HTR-8/SVneo (cell line): ENCODE measurements at regions not wholly inside any gene's neighbourhood (a gene's known extent, or its start where the extent isn't known, plus 50 kb on each side); places are given as distances from the start of the nearest gene placed in this dataset.
"Not testable (repeated sequence)": the region's sequence is repeated elsewhere in the genome, so short reads cannot be mapped to it uniquely, and the experiment has no call there.

Experiments used
- DNase-seq: peaks from one replicate; pipeline ENCODE4 v3.0.0; 2011; ENCODE audit warnings: low spot score, mixed read lengths; ENCODE audit not compliant: insufficient read length
- FAIRE-seq: peaks from 2 replicates; lab custom pipeline; 2011; peaks lifted over from hg19 to GRCh38; lab: Jason Lieb, UNC

DNA sequence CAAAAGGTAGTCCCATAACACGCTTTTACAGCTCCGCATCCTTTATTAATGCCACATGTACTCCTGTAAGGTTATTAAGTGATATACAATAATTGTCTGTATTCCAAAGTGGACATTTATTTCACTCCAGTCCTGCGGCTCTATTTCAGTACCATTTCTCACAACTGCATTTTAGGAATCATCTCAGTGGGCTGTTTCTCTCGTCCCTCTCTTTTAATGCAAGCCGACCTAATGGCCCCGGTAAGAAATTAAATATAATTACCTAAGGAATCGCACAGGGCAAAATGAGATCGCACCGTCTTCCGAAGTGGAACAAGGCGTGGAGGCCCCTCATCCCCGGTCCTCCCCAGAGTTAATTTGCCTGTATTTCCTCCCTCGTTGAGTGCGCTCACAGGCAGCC, 216.5 kb downstream of the RAB11FIP2 start:
- DNase-seq (no peak), FAIRE-seq (no peak)

DNA sequence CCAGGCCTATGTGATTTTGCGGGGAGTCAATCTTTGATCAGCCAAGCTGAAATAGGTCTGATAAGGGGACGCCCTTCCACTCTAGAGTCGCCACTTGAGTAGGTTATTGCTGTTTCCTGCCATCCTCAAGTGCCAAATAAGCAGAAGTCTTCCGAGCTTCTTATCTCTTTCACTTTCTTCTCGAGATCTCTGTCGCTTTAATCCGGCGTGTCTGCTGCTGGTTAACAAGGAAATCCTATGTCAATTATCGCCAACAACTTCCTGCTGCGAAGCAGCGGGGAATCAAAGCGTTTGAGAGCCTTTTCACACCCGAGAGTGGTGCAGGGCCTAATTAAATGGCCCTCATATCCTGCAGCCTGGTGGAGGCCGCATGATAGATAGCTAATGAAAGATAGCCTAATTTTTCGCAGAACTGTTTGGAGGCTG, 215.9 kb downstream of the RAB11FIP2 start:
- FAIRE-seq: no peak
- DNase-seq: no peak

DNA sequence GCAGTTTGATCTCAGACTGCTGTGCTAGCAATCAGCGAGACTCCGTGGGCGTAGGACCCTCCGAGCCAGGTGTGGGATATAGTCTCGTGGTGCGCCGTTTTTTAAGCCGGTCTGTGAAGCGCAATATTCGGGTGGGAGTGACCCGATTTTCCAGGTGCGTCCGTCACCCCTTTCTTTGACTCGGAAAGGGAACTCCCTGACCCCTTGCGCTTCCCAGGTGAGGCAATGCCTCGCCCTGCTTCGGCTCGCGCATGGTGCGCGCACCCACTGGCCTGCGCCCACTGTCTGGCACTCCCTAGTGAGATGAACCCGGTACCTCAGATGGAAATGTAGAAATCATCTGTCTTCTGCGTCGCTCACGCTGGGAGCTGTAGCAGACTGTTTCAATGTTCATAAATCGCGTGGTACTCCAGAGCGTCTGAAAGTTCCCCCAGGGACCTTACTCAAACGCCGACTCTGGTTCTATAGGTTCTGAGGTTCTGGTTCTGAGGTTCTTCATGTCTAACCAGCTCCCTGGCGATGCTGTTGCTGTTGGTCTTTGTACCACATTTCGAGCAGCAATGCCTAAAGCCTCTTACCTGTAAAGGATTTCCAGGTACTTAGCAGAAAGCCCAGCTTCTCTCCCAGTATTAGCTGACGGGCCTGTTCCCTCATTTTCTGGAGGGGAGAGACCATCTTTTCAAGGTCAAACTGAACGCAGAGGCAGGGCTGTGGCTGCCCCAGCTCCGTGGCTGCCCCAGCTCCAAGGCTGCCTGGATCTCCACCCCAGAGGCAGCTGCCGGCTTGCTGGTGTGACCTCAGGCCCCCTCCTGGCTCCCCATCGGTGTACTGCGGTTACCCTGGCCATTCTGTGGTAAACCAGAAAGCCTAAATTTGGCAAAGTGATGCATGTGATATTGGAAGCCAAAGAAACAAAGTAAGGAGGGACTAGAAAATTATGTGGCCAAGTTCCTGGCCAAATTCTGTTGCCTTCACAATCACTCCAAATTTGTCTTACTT, 207.9 kb downstream of the RAB11FIP2 start:
- not testable (repeated sequence) for DNase-seq, FAIRE-seq

DNA sequence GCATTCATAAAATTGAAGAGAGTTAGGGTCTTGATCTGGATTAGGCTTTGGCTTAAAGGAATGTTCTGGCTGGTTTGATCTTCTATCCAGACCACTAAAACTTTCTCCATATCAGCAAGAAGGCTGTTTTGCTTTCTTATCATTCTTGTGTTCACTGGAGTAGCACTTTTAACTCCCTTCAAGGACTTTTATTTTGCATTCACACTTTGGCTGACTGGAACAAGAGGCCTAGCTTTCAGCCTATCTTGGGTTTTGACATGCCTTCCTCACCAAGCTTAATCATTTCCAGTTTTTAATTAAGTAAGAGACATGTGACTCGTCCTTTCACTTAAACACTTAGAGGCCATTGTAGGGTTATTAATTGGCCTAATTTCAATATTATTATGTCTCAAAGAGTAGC, 190.3 kb downstream of the RAB11FIP2 start:
- FAIRE-seq, DNase-seq: not testable (repeated sequence)

DNA sequence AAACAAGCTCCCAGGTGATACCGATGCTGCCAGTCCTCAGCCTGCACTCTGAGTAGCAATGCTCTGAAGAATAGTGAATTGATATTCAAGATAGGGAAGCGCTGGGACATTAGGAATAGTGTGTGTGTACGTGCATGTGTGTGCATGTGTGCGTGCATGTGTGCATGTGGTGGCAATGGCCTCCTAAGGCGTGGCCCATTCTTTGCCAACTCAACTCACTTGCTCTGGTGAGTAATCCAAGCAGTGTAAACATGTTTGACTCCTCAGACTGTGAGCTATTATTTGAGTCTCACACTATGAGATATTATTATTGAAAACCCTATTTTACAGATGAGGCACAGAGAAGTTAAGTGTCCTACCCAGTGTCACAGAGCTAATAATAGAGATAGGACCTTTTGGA, 186.6 kb downstream of the RAB11FIP2 start:
- FAIRE-seq (no peak), DNase-seq (no peak)

DNA sequence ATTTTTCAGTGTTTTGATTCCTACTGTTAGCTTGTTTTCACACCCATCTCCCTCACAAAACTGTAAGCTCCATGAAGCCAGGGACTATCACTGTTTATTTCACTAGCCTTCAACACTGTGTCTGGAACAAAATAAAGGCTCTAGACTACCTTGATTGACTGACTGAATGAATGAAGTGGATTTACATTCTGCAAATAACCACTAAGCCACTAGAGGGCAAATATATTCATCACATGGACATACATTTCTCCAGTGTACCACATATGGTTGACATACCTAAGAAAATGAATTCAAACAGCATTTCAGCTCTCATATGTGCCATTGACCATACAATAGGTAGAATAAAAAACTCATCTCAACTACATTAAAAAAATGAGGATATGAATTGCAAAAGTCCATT, 185.9 kb downstream of the RAB11FIP2 start:
- no peak for DNase-seq

DNA sequence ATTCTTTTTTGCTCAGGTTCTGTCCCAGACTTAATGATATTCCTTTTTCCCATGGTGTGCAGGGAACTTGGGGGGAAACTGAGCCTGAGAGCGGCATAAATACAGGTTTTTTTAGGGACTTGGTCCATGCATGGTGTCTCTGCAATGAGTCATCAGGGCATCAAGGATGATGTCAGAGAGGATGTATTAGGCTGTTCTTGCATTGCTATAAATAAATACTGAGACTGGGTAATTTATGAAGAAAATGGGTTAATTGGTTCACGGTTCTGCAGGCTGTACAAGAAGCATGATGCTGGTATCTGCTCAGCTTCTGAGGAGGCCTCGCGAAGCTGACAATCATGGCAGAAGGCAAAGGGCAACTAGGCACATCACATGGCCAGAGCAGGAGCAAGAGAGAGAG, 185.4 kb downstream of the RAB11FIP2 start:
- FAIRE-seq: no peak
- no peak for DNase-seq

More for the DNA sequence above, 185.9 kb downstream of the RAB11FIP2 start:
- no peak for FAIRE-seq

DNA sequence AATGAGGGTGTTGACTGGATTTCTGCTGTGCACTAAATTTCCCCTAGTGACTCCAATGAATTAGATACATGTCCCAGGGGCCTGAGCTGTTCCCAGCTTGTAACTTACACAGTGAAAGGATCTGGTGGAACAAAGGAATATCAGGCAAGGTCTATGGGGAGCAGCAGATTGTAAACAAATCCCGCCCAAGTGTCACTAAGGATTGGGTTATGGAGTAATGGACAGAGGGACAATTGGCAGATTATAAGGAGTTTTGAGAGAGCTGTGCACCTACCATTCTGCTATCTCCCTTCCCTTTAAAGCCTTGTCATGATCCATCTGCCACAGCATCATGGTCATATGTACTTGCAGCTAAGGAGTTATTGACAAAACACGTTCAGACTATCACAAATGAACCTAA, 183.0 kb downstream of the RAB11FIP2 start:
- DNase-seq: no peak
- no peak for FAIRE-seq

DNA sequence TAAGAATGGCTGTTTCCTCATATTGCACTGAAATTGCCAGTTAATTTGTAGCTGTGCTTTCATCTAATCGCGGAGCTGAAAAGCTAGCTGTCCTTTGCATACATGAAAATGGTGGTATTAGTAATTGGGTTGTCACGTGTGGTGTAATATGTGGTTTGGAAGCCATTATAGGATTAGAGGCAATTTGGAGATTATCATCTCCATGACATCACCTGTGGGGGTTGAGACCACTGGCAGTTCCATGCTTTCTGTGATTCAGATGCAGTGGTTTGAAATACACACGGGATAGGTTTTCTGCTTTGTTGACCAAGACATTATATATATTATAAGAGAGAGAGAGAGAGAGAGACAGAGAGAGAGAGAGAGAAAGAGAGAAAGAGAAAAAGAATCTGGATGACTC, 180.8 kb downstream of the RAB11FIP2 start:
- DNase-seq: no peak
- FAIRE-seq: no peak

DNA sequence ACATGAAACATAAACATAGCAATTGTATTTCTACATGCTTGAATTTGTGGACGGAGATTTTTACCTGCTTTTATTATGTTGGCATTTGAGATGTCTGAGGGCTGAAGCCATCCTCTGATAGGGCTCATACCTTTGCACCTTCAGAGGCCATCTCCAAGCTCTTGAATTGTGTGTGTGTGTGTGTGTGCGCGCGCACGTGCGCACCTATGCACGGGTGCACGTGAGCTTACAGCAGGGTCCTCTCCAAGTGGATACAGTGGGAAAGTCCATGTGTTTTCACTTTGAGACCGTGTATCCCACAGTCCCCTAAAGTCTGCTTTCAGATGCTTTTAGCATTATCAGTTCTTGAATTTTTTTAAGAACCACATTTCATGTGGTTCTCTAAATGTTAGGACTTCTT, 178.6 kb downstream of the RAB11FIP2 start:
- DNase-seq (no peak), FAIRE-seq (no peak)

DNA sequence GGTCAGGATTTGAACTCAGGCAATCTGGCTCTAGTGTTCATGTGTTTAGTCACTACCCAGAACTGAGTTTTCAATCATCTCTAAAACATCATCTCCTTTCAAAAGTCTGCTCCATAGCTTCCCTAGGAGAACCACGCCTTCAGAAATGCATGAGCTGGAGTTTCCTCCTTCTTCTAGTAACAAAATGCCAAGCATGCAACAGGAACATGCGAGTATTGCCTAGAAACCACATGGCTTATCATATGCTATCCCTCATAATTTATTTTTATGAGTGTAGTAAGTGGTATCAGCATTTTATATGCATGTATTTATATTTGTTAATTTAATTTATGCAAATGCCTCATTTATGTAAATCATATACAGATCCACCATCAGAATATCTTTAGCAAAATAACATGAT, 170.9 kb downstream of the RAB11FIP2 start:
- FAIRE-seq: no peak

DNA sequence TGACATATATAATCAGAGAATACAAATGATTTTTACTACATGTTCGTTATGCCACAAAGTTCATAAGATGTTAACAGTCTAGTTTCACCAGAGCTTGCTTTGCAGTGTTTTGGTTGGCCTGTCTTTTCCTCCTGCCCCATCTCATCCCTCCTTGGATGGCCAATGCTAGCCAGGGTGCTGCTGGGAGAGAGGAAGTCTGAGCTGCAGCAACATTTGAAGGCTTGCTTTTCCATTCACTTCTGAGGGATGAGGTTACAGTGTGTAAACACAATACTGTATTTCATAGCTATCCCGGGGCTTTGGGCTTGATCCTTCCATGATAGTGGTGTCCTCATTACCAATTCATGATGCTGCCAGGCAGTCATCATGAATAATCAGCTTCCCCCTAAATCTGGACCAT, 170.5 kb downstream of the RAB11FIP2 start:
- no peak for DNase-seq
- no peak for FAIRE-seq

More for the DNA sequence above, 170.9 kb downstream of the RAB11FIP2 start:
- no peak for DNase-seq

DNA sequence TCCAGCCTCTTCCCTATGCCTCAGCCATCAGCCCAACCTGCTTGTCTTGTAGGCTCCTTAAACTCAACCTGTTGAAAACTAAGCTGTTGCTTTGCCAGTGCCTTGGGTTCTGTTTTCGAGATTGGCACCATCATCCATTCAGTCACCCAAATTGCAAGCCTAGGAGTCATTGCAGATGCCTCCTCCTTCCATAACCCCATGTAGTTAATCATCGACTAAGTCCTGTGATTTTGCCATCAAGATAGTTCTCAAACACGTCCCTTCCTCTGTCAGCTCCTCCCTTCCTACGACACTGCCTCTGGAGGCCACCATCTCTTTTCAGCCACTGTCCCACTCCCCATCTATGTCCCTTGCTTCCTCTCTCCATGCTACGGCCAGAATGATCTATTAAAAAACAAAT, 168.1 kb downstream of the RAB11FIP2 start:
- no peak for DNase-seq
- FAIRE-seq: no peak

DNA sequence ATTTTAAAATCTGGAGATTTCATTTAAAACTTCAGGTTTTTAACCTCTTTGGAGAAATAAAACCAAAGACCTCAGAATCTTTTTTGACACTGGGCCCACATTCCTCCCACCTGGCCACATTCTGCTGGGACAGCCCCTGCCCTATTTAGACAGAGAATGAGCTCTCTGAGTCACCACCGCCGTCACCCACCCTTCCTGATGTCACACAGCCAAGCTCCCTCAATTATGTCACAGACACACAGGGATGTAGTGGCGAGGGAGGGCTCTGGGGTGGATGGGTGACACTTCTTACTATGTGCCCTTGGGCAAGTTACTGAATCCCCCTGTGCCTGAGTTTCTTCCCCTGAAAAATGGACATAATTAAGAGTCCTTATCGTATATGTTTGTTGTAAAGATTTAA, 162.6 kb downstream of the RAB11FIP2 start:
- DNase-seq: no peak
- no peak for FAIRE-seq

DNA sequence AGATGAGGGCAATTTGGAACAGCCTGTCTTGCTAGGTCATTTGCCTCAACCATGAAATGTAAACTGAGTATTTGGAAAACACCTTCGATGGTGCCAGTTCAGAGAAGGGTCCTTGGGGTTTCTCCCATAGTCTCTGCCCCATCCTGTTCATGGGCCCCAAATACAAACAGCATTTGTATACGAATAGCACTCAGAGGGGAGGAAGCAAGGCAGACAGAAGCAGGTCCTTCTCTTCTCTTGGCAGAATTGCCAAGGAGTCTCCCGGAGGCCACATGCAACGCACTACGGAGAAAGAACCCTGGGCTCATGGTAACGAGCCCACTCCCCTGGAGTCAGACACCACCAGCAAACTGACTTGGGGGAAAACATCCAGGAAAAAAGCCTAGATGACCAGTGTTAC, 162.1 kb downstream of the RAB11FIP2 start:
- no peak for FAIRE-seq

DNA sequence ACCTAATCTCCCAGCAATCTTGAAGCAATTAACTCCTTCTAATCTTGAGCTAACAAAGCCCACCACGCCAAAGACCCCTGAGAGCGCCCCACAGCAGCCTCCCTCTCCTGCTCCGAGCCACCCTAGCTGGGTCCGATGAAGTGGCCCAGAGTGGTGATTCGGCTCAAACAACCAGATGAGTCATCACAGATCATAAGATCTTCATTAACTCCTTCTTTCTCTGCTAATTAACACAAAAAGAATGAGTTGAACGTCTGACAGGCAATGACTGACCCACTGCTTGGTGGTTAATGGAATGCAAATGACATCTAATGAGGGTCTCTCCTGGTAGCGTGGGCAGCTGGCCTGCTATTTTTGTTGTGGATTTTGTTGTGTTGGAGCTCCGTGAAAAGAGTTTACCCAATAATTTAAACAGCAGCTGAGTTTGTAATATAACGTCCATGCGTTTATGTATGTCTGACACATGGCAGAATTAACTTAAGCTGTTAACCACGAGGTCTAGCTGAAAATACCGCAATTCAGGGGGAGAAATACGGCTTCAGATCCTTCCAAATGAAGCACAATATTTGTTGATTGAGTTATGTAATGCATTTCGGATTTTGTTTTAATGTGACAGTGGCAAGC, 161.4 kb downstream of the RAB11FIP2 start:
- FAIRE-seq: no peak

More for the DNA sequence above, 162.1 kb downstream of the RAB11FIP2 start:
- DNase-seq: no peak

DNA sequence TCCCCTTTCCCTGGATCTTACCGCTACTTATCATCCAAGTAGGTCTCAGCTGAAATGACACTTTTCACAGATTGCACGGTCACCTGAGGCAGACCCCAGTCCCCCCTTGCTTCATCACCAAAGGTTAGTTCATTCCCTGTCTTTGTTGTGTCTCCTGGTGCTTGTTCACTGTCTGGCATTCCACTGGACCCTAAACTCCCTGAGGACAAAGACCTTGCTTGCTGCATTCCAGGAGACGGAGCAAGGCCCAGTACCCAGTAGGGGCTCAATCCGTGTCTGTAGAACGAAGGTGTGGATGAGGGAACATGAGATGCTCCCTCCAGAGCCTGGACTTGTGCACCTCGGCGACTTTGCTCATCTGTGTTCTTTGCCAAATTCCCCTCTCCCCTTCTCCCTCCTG, 160.0 kb downstream of the RAB11FIP2 start:
- DNase-seq (no peak), FAIRE-seq (no peak)

More for the DNA sequence above, 161.4 kb downstream of the RAB11FIP2 start:
- DNase-seq: no peak

DNA sequence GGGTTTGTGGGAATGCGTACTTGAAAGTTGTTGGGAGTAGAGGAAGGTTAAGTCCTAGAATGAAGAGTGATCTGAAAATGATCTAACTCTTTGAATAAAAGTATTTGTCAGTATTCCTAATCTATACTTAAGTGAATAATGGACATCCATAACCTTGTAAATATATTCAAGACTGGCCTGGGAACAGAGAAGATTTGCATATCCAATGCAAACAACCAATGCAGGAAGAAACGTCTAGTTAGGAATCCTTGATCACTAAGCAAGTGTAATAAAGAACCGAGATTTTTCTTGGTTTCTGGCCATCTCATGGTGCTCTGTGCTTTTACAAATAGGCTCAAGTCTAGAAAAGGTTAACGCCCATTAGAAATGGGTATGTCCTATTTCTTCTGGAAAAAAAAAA, 157.1 kb downstream of the RAB11FIP2 start:
- FAIRE-seq: no peak
- no peak for DNase-seq

DNA sequence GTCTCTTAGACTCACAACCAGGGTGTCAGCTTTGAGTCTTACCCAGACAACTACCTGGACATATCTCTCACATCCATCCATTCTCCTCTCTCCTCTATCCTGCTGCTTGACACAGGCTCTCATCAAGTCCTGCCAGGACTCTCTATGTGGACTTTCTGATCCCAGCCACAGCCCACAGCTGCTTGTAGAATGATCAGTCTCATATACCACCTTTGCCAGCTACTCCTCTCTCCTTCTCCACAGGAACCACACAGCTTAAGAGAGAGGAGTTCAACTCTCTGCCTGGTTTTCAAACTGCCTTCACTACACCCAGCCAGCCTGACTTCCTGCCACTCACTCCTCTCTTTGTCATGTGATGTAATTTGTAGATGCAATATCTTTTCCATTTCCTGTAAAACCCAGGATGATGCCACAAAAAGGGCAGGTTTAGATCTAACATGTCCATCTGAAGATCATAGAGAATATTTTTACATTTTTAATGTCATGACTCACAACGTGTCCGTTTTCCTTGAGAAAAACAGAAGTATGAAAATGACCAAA, 154.0 kb downstream of the RAB11FIP2 start:
- no peak for DNase-seq
- no peak for FAIRE-seq

DNA sequence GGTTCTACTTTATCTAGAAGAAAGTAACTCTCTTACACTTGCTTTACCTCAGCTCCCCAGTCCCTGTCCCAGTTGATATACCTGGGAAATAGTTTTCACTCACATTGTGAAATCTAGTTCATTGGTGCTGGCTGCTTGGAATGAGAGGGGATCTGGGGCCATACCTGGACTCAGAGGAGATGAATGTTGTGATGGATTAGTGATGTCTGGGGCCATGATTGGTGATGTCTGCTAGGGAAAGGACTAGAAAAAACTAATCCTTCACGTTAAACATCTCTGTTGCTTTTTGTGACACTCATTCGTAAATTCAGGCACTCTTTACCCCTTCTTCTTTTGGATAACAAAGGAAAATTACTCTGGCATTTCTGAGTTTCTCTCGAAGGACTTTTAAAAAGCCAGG, 152.4 kb downstream of the RAB11FIP2 start:
- FAIRE-seq (no peak), DNase-seq (no peak)

DNA sequence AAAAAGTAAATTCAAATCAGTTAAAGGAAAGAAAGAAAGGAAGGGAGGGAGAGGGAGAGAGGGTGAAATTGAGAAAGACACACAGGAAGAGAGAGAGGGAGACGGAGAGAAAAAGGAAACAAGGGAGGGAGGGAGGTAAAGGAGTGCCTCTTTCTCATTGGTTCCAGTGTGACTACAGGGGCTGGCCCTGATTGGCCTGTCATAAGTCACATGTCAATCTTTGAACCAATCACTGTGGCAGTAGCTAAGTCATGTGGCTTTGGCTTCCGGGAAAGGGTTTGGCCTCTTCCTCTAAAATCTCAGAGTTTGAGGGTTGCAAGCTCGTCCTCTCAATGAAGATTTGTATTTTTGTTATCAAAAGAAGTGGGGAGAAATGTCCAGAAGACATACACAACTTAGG, 150.2 kb downstream of the RAB11FIP2 start:
- DNase-seq: no peak
- no peak for FAIRE-seq
